Heart left ventricle (tissue), 16 donors: ENCODE measurements at regions not wholly inside any gene's neighbourhood (a gene's known extent, or its start where the extent isn't known, plus 50 kb on each side); places are given as distances from the start of the nearest gene placed in this dataset.

ENCODE experiments used
- ATAC-seq, 4 donors: fragments of 200-7000 bp; cut with Tn5 transposase; one replicate each; pipeline ENCODE4 v1.9.1; 2020 to 2022; ENCODE audit warnings: moderate library complexity in 4 of 4, mild to moderate bottlenecking in 3 of 4, moderate number of reproducible peaks in 1 of 4
- DNase-seq, 5 donors: peaks; one replicate each; pipeline ENCODE4 v3.0.0-alpha.2; 2020
- H3K27ac ChIP-seq, 12 donors: fragments of 200-600 bp; sonication (generic) in 4 of 12; one replicate each; pipeline versions ENCODE4 v1.5.0 to v1.8.0; 2016 to 2022; ENCODE audit warnings: mild to moderate bottlenecking in 2 of 12
- H3K27me3 ChIP-seq, 9 donors: fragments of 200-600 bp; sonication (generic) in 2 of 9; one replicate each; pipeline versions ENCODE4 v1.5.1 to v1.8.0; 2016 to 2022; ENCODE audit warnings: mild to moderate bottlenecking in 3 of 9
- H3K36me3 ChIP-seq, 9 donors: fragments of 200-600 bp; sonication (generic) in 2 of 9; one replicate each; pipeline versions ENCODE4 v1.5.0 to v1.8.0; 2018 to 2022; ENCODE audit warnings: mild to moderate bottlenecking in 2 of 9
- H3K4me1 ChIP-seq, 12 donors: fragments of 200-600 bp; sonication (generic) in 4 of 12; one replicate each; pipeline versions ENCODE4 v1.5.0 to v1.8.0; 2016 to 2022; ENCODE audit warnings: mild to moderate bottlenecking in 3 of 12
- H3K4me3 ChIP-seq, 12 donors: fragments of 200-600 bp; sonication (generic) in 4 of 12; one replicate each; pipeline versions ENCODE4 v1.5.0 to v1.8.0; 2017 to 2022; ENCODE audit warnings: mild to moderate bottlenecking in 9 of 12, moderate library complexity in 4 of 12
- H3K9me3 ChIP-seq, 12 donors: fragments of 200-600 bp; sonication (generic) in 4 of 12; one replicate each; pipeline versions ENCODE4 v1.5.0 to v1.8.0; 2016 to 2022; ENCODE audit warnings: mild to moderate bottlenecking in 1 of 12
- POLR2A ChIP-seq, 2 donors: fragments of 450-650 bp; IDR thresholded peaks; one replicate each; pipeline ENCODE4 v1.6.1; 2017; ENCODE audit warnings: antibody characterized with exemption in 2 of 2, mild to moderate bottlenecking in 2 of 2, moderate library complexity in 2 of 2
- WGBS, 4 donors: extraction: QIAGEN DNeasy Blood & Tissue Kit in 2 of 4; methylation state at CpG; one replicate each; pipeline versions ENCODE4 v1.1.5 to v1.1.7; 2013 to 2018; 5-methylcytosine and 5-hydroxymethylcytosine counted together
- intact Hi-C, 10 donors: fragments of 100-400 bp; cut with DNase I; formaldehyde crosslinking; loops; one replicate each; pipeline versions ENCODE4 v1.11.1 to v1.14.2; 2022
- TF ChIP-seq, protein P1 (sequence below), 12 donors: fragments of 200-600 bp; sonication (generic) in 4 of 12; IDR thresholded peaks; one replicate each; pipeline versions ENCODE4 v1.5.0 to v1.8.0; 2018 to 2022; ENCODE audit warnings: antibody characterized with exemption in 12 of 12, mild to moderate bottlenecking in 5 of 12
- donor health status: ischemic (EF 13 %, LVEDD 7.1; RV severe dilation, severe dysfunction).
- donor health status: healthy with polysubstance abuse.
- donor health status: DM: no; HTN: yes; CAD: no.
- donor health status: DM: no; HTN: no; CAD: no.
- donor health status: ischemic (EF 25% LVEDD 6.9; RV normal size, moderate dysfunction).
- donor health status: ischemic (EF 25% LVEDD 5.7; RV mildly dilated, moderate dysfunction).
- donor health status: healthy.
- donor health status: DM: yes; HTN: yes; CAD: no.
- donor health status: ischemic (EF 35%, LVEDD 5.7; RV mildly dilated, moderate dysfunction).
- donor health status: nonischemic (EF 11% LVEDD 7.7; RV severe dilation, severe dysfunction).
- donor health status: DM: yes; HTN: yes; CAD: no.
- donor health status: PGD.
- donor health status: ischemic (EF 29% LVEDD 5.4; RV normal size, mild dysfunction).
- donor health status: nonischemic (EF 23%, LVEDD 6.1; RV moderate dilation, normal function).

DNA sequence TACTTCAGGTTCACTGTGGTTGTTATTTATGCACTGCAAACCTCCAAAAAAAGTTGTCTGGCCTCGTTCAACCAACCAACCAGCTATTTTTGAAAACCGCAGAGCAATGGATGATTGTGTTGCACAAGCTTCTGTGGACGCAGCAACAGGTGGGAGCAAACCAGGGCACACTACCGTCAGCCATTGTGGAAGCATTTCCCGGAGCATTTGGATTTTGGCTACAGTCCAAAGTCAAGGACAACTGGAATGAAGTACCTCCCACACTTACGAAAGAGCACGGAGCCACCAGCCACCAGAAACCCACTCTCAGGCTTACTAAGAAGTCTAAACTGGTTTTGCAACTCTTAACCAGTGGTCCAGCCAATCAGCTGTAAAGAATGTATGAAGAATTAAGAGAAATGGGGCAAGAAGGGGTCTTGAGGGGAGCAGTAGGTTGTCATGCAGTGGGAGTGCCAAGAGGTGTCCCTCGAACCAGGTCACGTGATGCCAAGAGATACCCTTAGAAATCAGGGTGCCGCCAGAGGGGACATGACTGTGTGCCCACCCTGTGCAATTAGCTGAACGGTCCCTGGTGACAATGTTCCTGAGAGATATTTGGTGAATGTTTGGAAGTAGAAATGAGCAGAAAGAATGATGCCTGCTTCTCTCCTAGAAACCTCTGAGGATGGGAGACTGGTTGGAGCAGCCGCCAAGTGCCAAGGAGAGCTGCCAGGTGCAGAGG lies 68.9 kb upstream of the PCSK6 start:
- intact Hi-C loops = no loop called here
- Histone ChIP-seq H3K4me3 (no peak overlapping the region), H3K36me3 (no peaks in the 10 kb centered on the region), H3K27ac (no peak overlapping the region), H3K27me3 (peaks cover 0 to 8% (median 0%) of the 10 kb centered on the region in 9 donors), H3K4me1 (peaks cover 0 to 10% (median 0%) of the 10 kb centered on the region in 12 donors), H3K9me3 (no peaks in the 10 kb centered on the region)
- DNase-seq (no peak), ATAC-seq (no peak)
- 48 to 59% (median 53%) methylated on average over 12 of the region's 12 CpGs for WGBS, 4 donors
- TF ChIP-seq POLR2A (IDR thresholded peaks at IDR 0.05) = no peak
- TF ChIP-seq, protein P1, sequence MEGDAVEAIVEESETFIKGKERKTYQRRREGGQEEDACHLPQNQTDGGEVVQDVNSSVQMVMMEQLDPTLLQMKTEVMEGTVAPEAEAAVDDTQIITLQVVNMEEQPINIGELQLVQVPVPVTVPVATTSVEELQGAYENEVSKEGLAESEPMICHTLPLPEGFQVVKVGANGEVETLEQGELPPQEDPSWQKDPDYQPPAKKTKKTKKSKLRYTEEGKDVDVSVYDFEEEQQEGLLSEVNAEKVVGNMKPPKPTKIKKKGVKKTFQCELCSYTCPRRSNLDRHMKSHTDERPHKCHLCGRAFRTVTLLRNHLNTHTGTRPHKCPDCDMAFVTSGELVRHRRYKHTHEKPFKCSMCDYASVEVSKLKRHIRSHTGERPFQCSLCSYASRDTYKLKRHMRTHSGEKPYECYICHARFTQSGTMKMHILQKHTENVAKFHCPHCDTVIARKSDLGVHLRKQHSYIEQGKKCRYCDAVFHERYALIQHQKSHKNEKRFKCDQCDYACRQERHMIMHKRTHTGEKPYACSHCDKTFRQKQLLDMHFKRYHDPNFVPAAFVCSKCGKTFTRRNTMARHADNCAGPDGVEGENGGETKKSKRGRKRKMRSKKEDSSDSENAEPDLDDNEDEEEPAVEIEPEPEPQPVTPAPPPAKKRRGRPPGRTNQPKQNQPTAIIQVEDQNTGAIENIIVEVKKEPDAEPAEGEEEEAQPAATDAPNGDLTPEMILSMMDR (IDR thresholded peaks at IDR 0.05) = no peak

DNA sequence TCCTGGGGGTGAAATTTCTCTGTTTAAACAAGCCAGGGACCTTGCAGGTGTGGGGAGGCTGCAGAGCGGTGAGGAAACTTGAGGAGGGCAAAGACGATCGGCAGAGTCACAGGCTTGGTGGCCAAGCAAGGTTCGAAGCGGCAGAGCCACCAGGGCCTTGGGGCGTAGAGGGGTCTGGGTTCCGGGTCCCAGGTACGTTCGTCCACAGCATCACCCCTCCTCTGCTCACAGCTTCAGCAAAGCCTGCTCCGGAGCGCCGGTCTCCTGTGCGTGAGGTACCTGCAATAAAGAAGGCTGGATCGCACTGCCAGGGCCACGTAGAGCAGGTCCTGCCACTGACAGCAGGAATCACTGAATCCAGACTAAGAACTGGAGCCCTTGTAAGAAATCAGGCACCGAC lies 66.8 kb upstream of the PCSK6 start:
- Histone ChIP-seq H3K9me3 (no peaks in the 10 kb centered on the region), H3K27ac (no peak overlapping the region), H3K4me3 (no peak overlapping the region), H3K36me3 (no peaks in the 10 kb centered on the region), H3K4me1 (peaks cover 0 to 10% (median 0%) of the 10 kb centered on the region in 12 donors), H3K27me3 (peaks cover 0 to 8% (median 0%) of the 10 kb centered on the region in 9 donors)
- ATAC-seq (no peak), DNase-seq (no peak)
- intact Hi-C loops = no loop called here
- WGBS, 4 donors = 90 to 95% (median 90%) methylated on average over 15 to 16 of the region's 16 CpGs
- TF ChIP-seq POLR2A (IDR thresholded peaks at IDR 0.05) = no peak
- TF ChIP-seq, protein P1 (IDR thresholded peaks at IDR 0.05) = no peak

DNA sequence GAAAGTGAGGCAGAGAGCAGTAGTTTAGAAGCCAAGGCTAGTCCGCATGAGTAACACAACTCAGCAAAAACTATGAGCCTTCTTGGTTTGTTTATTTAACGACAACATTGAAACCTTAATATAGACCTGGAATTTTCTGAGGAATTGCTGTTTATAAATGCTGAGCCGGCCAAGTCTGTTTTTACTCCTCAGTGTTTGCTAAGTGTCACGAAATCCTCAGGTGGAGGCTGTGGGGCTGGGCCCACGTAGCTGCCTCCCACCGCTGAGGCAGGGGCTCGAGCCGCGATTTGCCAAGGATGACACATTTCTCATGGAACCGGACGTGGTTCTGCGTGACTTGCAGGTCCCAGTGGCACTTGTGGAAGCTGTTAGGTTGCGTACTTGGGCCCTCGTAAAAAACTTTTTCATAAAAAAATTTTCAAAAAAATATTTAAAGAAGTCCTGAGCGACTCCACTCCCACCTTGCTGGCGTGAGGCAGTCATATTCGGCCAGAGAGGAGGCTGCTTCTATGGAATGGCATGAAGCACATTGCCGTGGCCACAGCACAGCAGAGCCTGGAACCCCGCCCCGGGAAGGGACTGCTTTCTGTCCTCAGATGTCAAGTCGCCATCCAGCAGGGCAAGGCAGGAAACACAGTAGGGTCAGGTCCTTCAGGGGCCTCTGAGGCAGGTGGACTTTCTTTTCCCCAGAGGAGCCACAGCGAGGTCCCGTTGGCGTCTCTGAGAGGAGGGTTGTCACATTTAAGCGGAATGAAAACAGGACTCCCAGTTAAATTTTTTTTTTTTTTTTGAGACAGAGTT lies 64.8 kb upstream of the PCSK6 start:
- no peak for TF ChIP-seq POLR2A (IDR thresholded peaks at IDR 0.05)
- TF ChIP-seq, protein P1 (IDR thresholded peaks at IDR 0.05) = no peak
- peaks cover 0 to 8% (median 0%) of the 10 kb centered on the region in 9 donors for H3K27me3 ChIP-seq
- H3K36me3 ChIP-seq = no peaks in the 10 kb centered on the region
- H3K4me3 ChIP-seq = no peak overlapping the region
- peak overlapping the region in 1 of 12 donors; percentile 69 for H3K27ac ChIP-seq
- intact Hi-C loops = no loop called here
- DNase-seq (no peak), ATAC-seq (no peak)
- 82 to 89% (median 88%) methylated on average over 25 of the region's 25 CpGs for WGBS, 4 donors
- no peaks in the 10 kb centered on the region for H3K9me3 ChIP-seq
- peaks cover 0 to 4% (median 0%) of the 10 kb centered on the region in 12 donors for H3K4me1 ChIP-seq
